ENCODE measurements at regions not wholly inside any gene's neighbourhood (a gene's known extent, or its start where the extent isn't known, plus 50 kb on each side); places are given as distances from the start of the nearest gene placed in this dataset.

GRCh38 chr13:34842466-34842865 lies 99.6 kb upstream of the NBEA start:
- no peak overlapping the region for H3K27ac ChIP-seq (ENCODE audit: low read depth in 1 of 2, low read length in 2 of 2)
- H3K27me3 ChIP-seq (ENCODE audit: control insufficient read depth in 4 of 4, insufficient read depth in 4 of 4, low read length in 3 of 4), result no peaks in the 10 kb centered on the region
- H3K36me3 ChIP-seq (ENCODE audit: control insufficient read depth in 4 of 4, insufficient read depth in 3 of 4, low read depth in 1 of 4, low read length in 3 of 4), result no peaks in the 10 kb centered on the region
- no peak overlapping the region for H3K9ac ChIP-seq (ENCODE audit: low read depth in 1 of 2, low read length in 2 of 2)
- WGBS, result 77% methylated on average over 3 of the region's 3 CpGs
- DNase-seq (ENCODE audit: low spot score), result no peak
- TF ChIP-seq CTCF (IDR thresholded peaks at IDR 0.05; ENCODE audit: low read depth, low read length, missing input control) (no peak), NR2F2 (IDR thresholded peaks at IDR 0.05) (no peak), ZBTB33 (IDR thresholded peaks at IDR 0.05) (no peak), SP1 (IDR thresholded peaks at IDR 0.05) (no peak), RXRA (IDR thresholded peaks at IDR 0.05) (no peak), TAF1 (conservative IDR thresholded peaks at IDR 0.05) (no peak), FOXA1 (IDR thresholded peaks at IDR 0.05) (no peak), HNF4G (IDR thresholded peaks at IDR 0.05) (no peak), RAD21 (IDR thresholded peaks at IDR 0.05) (no peak), EGR1 (IDR thresholded peaks at IDR 0.05; ENCODE audit: low read depth in 2 of 2) (no peak), REST (IDR thresholded peaks at IDR 0.05) (no peak)
- H3K4me3 ChIP-seq (ENCODE audit: low read depth in 1 of 3, low read length in 3 of 3), result no peak overlapping the region
- H3K4me1 ChIP-seq (ENCODE audit: control insufficient read depth in 4 of 4, insufficient read depth in 4 of 4, low read length in 3 of 4), result no peaks in the 10 kb centered on the region
- H3K9me3 ChIP-seq (ENCODE audit: control insufficient read depth in 4 of 4, low read length in 3 of 4), result no peaks in the 10 kb centered on the region

GRCh38 chr13:34847766-34848165 lies 94.3 kb upstream of the NBEA start:
- Histone ChIP-seq H3K36me3 (ENCODE audit: control insufficient read depth in 4 of 4, insufficient read depth in 3 of 4, low read depth in 1 of 4, low read length in 3 of 4) (no peaks in the 10 kb centered on the region), H3K9ac (ENCODE audit: low read depth in 1 of 2, low read length in 2 of 2) (no peak overlapping the region), H3K4me3 (ENCODE audit: low read depth in 1 of 3, low read length in 3 of 3) (no peak overlapping the region), H3K27me3 (ENCODE audit: control insufficient read depth in 4 of 4, insufficient read depth in 4 of 4, low read length in 3 of 4) (peaks cover 0 to 3% (median 0%) of the 10 kb centered on the region in 4 donors), H3K27ac (ENCODE audit: low read depth in 1 of 2, low read length in 2 of 2) (no peak overlapping the region), H3K4me1 (ENCODE audit: control insufficient read depth in 4 of 4, insufficient read depth in 4 of 4, low read length in 3 of 4) (no peaks in the 10 kb centered on the region), H3K9me3 (ENCODE audit: control insufficient read depth in 4 of 4, low read length in 3 of 4) (no peaks in the 10 kb centered on the region)
- DNase-seq (ENCODE audit: low spot score), result no peak
- TF ChIP-seq EGR1 (IDR thresholded peaks at IDR 0.05; ENCODE audit: low read depth in 2 of 2) (no peak), CTCF (IDR thresholded peaks at IDR 0.05; ENCODE audit: low read depth, low read length, missing input control) (no peak), RAD21 (IDR thresholded peaks at IDR 0.05) (no peak), HNF4G (IDR thresholded peaks at IDR 0.05) (no peak), FOXA1 (IDR thresholded peaks at IDR 0.05) (no peak), TAF1 (conservative IDR thresholded peaks at IDR 0.05) (no peak), ZBTB33 (IDR thresholded peaks at IDR 0.05) (no peak), GABPA (IDR thresholded peaks at IDR 0.05 in 1 of 2, conservative IDR thresholded peaks at IDR 0.05 in 1 of 2) (no peak), SP1 (IDR thresholded peaks at IDR 0.05) (no peak), NR2F2 (IDR thresholded peaks at IDR 0.05) (no peak), ATF3 (IDR thresholded peaks at IDR 0.05) (no peak), REST (IDR thresholded peaks at IDR 0.05) (no peak), YY1 (IDR thresholded peaks at IDR 0.05) (no peak)
- 68% methylated on average over 3 of the region's 3 CpGs for WGBS

Data from liver (tissue), 8 donors.